Stimulated activated CD8-positive, alpha-beta memory T cell treated with anti-CD3 and anti-CD28 coated beads, Interleukin-12 subunit alpha, Interleukin-12 subunit beta, amount 100 ng/mL, for 24 hours (primary cell): ENCODE measurements at regions not wholly inside any gene's neighbourhood (a gene's known extent, or its start where the extent isn't known, plus 50 kb on each side); places are given as distances from the start of the nearest gene placed in this dataset.
"Not testable (repeated sequence)": the region's sequence is repeated elsewhere in the genome, so short reads cannot be mapped to it uniquely, and the experiment has no call there.

Experiments
- DNase-seq: peaks from one replicate; pipeline ENCODE4 v3.0.0-alpha.2; 2020; ENCODE audit errors: extremely low read depth

DNA sequence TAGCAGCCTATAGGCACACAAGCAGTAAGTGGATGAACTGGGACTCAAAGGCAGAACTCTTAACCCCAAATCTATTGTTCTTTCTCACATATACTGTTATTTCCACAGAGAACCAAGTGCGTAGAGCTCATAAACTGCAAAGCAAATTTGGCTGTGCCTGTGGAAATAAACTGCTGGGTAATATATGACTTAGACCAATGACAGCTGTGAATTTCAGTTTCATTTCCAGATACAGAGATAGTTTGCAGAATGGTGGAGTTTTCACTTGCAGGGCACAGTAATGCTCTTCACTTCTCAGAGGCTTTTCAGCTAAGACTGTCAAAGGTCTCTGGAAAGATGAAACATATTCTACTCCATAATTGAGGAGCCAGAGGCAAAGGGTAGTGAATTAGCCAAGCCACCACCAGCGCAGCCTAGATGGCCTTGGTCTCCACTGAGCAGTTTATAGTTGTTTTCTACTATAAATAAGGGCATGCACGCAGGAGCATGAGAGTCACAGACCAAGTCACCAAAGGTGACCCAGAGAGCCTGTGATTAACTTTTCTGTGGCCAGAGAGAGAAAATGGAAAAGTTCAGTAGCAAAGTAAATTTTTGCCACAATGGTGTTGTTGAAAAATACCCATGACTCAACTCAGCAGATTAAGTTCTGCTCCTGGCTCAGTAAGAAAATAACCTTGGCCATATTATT is 180.7 kb upstream of the GRM7 start:
- DNase-seq: no peak

DNA sequence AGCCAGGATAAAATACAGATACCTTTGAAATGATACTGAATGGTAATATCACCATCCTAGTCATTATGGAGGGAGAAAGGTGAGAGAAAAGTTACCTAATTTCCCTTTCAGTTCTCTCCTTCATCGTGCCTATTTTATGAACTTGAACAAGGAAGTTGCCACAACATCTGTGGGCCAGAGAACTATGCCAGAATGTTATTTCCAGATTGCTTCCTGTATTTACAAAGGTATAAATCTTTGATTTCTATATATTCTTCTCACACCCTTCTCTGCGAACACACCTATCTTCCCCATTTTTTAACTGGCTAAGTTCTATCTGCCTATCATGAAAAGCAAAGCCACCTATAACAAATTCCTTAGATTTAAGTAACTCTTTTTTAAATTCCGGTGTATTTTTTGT is 163.6 kb upstream of the GRM7 start:
- no peak for DNase-seq

DNA sequence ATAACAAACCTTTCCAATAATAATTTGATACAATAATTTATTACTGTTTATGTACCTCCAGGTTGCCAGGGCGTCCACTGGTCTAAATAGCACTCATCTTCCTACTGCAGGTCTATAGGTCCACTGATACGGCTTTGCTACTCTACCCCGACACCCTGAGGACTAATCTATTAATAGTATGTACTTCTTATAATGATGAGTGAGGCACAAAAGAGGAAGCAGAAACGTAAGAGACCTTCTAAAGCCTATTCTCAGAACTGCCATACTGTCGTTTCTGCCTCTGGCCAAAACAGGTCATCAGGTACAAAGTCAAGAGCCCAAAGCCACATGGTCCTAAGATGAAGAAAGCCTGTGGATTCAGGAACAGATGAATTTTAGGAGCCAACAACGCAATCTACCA is 163.2 kb upstream of the GRM7 start:
- no peak for DNase-seq

DNA sequence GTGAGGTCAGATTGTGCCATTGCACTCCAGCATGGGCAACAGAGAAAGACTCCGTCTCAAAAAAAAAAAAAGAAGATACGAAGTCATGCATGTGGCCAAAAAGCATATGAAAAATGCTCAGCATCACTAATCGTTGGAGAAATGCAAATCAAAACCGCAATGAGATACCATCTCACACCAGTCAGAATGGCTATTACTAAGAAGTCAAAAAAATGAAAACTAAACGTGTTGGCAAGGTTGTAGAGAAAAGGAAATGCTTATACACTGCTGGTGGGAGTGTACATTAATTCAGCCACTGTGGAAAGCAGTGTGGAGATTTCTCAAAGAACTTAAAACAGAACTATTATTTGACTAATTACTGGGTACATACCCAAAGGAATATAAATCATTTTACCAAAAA is 156.1 kb upstream of the GRM7 start:
- not testable (repeated sequence) for DNase-seq

DNA sequence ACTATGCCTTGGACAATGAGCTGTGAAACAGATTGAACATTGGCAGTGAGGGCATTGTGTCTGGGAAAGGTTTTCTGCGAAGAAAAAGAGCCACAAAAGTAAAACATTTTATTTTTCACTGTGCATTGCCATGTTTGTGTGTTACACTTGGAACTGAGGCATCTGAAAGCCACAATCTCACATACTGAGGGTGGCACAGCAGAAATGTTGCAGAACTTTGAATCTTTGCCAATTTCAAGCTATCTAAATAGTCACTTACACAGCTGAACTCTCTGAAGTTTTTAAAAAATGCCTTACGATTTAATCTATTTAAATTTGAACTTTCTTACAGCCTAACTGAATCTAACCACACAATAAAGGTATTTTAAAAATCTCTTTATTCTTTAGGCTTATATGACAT is 154.1 kb upstream of the GRM7 start:
- no peak for DNase-seq

DNA sequence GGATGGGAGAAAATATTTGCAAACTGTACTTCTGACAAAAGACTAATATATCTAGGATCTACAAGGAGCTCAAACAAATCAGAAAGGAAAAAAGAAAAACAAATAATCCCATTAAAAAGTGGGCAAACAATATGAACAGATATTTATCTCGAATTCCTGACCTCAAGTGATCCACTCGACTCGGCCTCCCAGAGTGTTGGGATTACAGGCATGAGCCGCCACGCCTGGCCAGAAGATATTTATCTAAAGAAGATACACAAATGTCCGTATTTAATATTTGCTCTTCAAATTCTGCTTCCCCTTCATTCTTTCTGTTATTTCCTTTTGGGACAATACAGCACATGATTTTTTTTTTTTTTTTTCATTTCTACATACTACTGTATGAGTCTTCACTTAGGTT is 151.7 kb upstream of the GRM7 start:
- DNase-seq: no peak

DNA sequence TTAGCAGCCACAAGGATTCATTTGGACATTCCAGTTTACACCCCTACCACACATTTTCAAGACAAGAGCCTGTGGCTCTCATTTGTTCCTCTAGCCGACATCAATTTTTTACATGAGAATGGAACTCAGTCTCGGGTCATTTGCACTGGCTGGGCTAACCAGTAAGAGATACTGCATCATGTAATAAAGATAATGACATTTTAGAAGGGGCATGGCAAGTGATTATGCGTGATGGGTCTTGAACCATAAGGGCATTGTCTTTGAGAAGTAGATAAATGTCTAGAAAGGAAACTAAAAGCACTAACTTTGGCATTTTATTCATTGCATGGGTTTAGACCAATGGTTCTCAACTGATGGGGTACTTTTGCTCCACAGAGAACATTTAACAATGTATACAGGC is 146.0 kb upstream of the GRM7 start:
- no peak for DNase-seq

DNA sequence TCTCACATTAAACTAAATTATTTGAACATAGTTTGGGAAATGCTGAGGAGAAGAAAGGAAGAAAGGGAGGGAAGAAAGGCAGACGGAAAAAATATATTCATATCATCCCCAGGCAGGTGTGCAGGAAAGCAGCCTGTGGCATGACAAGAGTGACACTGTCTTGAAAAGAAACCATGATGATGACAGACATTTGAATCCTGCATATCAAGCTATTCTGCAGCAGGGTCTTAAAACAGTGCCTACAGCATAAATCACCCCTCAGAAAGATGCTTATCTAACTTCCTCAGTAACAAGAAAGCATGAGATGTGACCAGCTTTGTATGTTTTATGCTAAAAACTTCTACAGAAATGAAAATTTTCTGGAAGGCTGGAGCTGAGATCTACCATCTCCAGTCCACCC is 144.5 kb upstream of the GRM7 start:
- no peak for DNase-seq

DNA sequence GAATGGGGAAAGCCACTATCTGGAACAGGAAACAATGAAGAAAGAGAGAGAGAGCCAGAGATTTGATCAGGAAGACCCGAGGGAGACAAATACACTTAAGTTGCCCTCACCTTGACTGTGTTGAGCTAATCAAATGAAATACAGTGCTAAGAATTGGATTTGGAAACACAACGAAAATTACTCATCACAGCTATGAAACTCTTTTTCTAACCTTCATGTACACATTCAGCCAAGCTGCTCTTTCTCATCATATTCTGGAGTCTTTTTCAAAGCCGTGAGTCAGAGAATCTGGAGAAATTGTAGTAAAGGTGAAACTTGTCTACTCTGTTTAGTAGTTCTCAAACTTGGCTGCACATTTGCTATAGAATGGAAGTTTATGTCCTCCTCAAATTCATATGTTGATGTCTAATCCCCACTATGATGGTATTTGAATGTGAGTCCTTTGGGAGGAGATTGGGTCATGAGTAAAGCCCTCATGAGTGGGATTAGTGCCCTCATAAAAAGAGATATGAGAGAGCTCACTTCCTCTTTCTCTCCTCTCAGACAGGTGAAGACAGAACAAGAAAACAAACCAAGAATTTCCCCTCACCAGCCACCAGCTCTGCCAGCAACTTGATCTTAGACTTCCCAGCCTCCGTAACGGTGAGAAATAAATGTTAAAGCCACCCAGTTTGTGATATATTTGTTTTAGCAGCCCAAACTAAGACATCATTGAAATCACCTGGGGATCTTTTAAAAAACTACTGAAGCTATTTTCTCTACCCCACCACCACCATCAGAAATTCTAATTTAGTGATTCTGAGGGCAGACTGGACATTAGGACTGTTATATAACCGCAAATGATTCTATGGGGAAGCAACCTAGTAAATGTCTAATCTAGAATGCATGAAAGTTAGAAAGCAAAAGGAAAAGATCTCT is 143.6 kb upstream of the GRM7 start:
- no peak for DNase-seq

DNA sequence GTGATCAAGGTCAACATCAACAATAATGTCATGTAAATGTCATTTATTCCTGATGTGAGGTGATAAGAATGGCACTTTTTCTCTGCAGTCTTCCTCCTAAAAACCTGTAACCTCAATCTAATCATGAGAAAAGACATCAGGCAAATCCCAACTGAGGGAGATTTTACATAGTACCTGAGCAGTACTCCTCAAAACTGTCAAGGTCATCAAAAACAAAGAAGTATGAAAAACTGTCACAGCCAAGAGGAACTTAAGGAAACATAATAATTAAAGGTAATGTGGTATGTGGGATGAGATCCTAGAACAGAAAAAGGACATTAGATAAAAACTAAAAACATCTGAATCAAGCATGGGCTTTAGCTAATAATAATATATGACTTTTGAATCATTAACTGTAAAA is 140.9 kb upstream of the GRM7 start:
- DNase-seq: no peak

DNA sequence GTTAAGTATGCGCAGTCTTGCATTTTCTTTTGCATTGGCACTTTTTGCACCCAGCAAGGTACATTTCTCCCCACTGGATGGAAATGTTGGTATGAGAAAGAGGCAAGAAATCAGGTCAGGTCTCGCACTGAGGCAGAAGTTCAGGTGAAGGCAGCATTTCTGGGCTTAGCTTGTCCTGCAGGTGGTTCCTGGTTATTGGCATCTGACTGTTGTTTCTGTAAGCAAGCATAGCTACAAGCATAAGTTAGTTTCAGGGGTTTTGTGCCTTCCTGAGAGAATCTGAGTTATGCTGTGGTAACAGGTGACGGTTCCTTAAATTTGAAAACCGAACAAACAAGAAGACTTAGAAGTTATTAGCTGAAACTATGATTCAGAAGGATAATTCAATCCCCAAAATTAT is 139.4 kb upstream of the GRM7 start:
- no peak for DNase-seq

DNA sequence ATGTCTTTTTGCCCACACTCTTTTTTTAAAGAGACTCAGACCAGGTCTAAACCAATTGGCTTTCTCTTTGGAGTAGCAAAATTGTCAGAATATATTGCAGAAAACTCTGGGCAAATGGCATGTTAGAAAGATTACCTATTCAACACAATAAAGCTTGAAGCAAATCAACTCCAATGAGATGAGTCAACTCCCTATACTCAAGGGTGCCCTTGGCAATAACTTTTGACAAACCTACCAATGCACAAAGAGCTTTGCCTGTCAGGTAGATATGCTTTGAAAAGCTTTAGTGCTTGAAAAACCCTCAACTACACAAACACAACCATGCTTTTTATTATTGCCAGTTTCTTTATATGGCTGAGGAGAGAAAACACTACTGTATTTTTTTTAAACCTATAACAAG is 137.7 kb upstream of the GRM7 start:
- DNase-seq: no peak

DNA sequence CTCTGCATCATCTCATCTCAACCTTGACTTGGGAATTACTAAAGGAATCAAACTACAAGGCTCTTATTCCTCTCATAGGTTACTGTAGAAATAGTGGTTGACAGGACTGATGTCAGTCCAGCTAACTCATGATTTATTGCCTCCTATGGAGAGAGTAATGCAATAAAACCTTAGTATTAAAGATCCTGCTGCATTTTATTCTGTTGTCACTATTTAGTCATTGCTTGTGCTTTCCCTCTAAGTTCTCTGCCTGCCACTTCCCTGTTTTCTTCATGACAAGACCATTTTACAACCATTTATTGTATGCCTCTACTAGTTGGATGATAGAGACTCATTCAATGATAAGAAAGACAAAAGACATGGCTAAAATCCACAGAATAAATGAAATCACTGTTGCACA is 134.1 kb upstream of the GRM7 start:
- DNase-seq: no peak

DNA sequence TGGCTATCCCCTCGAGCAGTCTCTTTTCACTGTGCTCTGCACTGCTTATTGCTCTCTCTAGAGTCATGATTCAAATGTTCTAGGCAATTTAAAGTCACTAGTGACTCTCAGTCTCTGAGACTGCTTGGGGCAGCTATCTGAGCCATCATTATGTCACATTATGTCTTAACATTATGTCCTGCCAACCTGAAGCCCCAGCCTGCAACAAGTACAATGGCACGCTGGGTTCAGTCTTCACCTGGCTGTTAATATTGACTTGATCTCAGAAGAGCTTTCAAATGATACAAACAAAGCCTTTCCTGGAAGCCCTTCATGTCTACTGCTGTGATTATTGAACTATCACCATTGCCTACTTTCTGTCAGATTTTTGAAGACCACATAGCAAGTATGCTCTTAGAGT is 128.1 kb upstream of the GRM7 start:
- no peak for DNase-seq

DNA sequence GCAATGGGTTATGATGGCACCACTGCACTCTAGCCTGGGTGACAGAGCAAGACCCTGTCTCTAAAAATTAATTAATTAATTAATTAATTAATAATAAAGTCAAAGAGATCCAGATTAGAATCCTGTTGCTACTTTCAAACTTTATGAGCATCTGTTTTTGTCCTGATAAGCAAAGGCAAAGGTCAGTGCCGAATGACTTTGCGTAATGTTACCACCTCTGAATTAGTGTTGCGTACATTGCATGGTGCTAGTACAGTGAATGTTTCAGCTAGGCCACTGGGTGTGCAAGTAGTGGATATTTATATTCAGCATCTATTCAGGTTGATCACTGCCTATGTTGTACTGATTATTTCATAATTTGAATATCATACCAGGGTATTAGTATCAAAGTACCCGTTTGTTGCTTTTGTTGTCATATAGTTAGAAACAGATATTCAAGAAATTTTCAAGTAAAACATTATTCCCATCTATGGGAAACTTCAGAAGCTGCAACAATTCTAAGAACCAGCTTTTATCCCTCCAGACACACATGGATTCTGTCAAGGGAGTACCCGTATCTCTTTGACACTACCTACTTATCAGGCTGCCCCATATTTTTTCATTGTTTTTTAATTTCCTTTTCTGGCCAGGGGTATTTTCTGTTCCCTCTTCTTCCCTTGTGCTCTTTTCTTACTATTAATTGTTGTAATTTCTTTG is 127.1 kb upstream of the GRM7 start:
- no peak for DNase-seq

DNA sequence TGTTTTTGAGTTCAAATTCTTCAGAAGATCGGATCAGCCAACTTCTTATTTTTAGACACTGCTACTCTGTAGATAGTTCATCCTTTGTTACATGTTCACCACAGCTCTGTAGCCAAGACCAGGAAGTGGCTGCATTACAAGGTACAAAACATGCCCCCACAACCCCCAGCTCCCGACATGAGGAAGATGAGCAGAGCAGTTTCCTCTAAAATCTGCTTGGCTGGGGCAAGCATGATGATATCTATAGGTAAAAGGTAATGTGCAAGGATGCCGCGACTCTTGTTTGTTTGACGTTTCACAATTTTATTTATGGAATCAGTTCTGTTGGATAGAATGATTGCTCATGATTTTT is 126.5 kb upstream of the GRM7 start:
- no peak for DNase-seq

DNA sequence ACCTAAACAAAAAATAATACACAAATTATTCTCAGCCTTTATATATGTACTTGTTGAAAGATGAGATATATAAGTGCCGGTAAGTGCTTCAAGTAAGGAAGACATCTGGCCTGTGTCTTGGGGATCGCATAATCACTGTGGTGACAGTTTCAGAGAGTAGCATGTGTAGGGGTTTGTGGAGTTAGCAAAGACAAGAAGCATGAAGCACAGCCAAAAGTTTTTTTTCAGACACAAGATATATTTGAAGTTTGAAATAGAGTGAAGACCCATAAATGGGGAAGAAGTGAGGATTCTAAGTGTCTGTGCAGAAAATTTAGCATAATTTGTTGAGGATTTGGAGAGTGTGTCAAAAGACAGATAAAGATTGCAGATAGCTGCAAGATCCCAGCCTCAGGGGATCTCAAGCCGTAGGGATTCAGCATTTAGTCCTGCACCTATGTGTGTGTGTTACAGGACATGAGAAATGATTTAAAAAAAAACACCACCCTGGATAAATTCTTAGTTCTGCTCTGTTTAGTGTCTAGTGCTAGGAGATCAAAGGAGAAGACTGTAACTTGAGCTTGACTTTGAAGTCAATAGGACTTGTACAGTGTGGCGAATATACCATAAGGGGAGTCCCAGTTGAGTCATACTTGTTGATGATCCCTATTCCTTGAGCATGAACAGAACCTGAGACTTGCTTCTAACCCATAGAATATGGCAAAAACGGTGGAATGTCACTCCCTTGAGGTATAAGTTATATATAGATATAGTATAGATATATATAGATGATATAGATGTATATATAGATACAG is 123.9 kb upstream of the GRM7 start:
- no peak for DNase-seq

DNA sequence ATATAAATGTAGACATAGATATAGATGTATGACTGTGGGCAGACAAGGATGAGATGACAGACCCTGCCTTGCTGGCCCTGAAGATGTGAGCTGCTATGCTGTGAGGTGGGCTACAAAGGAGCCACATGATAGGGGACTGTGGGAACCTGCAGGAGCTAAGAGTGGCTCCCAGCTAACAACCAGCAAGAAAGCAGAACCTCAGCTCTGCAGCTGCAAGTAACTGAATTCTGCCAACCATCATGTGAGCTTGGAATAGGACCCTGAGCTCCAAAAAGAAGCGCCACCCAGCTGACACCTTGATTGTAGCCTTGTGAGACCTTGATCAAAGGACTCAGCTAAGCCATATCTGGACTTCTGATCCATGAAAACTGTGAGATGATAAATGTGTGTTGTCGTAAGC is 123.3 kb upstream of the GRM7 start:
- no peak for DNase-seq

DNA sequence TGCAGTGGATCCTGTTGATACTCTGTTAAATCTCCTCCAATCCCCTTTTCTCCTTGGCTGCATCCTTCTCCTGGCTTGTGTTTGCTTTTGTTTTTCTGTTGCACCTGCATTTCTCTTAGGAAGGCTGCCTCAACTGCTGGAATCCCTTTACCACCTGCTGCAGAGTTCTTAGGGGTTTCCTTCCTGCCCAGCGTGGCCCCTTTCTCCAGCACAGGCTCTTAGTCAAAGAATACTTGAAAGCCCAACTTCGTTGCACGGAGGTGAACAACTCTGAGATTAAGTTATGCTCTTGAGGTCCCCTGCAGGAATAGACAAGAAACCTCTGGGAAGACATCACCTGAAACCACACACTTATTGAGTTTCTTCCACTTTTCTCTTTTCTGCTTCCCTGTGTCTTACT is 121.6 kb upstream of the GRM7 start:
- no peak for DNase-seq

DNA sequence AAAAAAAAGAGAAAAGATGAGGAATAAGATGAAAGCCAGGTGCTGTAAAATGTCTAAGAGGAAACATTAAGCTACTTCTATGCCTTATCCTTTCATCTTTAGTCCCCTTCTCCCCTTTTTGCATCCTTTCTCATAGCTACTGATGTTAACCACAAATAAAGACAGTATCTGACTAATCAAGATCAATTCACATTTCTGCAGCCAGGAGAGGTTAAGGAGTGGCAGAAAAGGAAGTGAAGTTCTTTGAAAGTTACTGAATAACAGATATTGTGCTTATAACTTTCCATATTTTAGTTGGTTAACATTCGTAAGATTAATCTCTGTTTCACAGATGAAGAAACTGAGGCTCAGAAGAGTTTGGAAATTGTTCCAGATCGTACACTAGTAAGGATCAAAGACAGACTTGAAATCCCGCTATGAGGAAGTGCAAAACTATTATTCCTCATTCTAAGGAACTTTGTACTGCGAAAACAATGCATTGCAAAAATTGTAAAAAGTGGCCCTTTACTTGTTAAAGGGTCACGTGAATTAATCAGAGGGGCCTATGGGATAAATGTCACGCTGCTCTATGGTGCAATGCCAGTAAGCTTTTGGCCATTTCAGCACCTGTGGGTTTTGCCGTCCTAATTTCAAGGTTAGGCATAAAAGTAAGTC is 117.7 kb upstream of the GRM7 start:
- DNase-seq: no peak

DNA sequence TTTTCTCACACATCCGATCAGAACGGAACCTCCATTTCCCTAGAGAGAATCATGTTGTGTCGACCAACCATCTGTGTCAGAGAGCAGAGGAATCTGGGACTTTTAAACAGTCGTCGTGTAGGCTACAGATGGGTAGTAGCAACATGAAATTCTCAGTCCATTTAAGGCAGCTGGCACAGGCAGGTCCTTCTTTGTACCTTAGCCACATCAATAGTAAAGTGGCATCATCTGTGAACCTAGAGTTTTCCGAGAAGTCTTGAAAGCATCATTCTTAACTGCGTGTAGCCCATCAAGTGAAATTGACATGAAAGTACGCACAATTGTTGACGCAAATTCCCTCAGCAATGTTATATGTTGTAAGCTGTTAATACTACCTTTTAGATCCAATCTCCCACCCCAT is 114.5 kb upstream of the GRM7 start:
- DNase-seq: no peak

DNA sequence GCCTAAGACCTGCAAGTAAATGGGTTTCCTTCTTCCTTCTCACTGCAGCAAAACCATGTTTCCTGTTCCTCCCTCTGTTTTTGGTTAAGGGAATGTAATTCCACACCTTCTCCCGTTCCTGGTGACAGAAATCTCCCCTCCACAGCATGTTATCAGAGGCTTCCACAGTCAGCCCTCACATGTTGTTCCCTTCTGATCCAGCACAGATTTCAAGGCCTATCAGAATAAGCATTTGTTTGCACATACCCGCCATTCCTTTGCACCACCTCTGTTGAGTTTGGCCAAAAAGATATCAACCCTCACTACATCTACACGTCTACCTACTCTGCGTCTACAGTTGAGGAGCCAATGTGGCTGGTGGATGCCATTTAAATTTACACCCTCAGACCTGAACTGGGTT is 113.9 kb upstream of the GRM7 start:
- DNase-seq: no peak
